SK-N-MC (cell line): ENCODE measurements at regions not wholly inside any gene's neighbourhood (a gene's known extent, or its start where the extent isn't known, plus 50 kb on each side); places are given as distances from the start of the nearest gene placed in this dataset.

Source experiments
- DNase-seq: peaks from one replicate; pipeline ENCODE4 v3.0.0-alpha.2; 2011; ENCODE audit warnings: low read depth, low spot score
- H3K27ac ChIP-seq: fragments of 200-600 bp; sonication (generic); 2 replicates; pipeline ENCODE4 v1.5.1; 2016; ENCODE audit warnings: mixed run types
- H3K36me3 ChIP-seq: fragments of 200-600 bp; sonication (generic); 2 replicates; pipeline ENCODE4 v1.6.1; 2017; ENCODE audit warnings: antibody characterized with exemption, low read length, mixed read lengths; ENCODE audit not compliant: insufficient read depth
- H3K4me3 ChIP-seq: fragments of 200-600 bp; sonication (generic); 2 replicates; pipeline ENCODE4 v1.5.1; 2016
- H3K9ac ChIP-seq: fragments of 200-600 bp; sonication (generic); 2 replicates; pipeline ENCODE4 v1.8.0; 2017; ENCODE audit warnings: mixed run types, mixed read lengths; ENCODE audit not compliant: insufficient read length
- H3K9me3 ChIP-seq: fragments of 200-600 bp; sonication (generic); 2 replicates; pipeline ENCODE4 v1.6.1; 2017; ENCODE audit warnings: low read depth, mild to moderate bottlenecking, antibody characterized with exemption, low read length, moderate library complexity, mixed read lengths
- EZH2 ChIP-seq: fragments of 200-600 bp; sonication (generic); IDR thresholded peaks from one replicate; pipeline ENCODE4 v1.6.1; 2017; ENCODE audit warnings: antibody characterized with exemption
- FOXP2 ChIP-seq: optimal IDR thresholded peaks from 2 replicates; pipeline ENCODE3; 2011; ENCODE audit warnings: mild to moderate bottlenecking, moderate library complexity; ENCODE audit not compliant: insufficient read depth; ENCODE audit errors: extremely low read length, control extremely low read depth
- POLR2AphosphoS5 ChIP-seq: IDR thresholded peaks from 2 replicates; pipeline ENCODE4 v1.6.1; 2012; ENCODE audit warnings: mild to moderate bottlenecking, low read depth, low read length, borderline replicate concordance

DNA sequence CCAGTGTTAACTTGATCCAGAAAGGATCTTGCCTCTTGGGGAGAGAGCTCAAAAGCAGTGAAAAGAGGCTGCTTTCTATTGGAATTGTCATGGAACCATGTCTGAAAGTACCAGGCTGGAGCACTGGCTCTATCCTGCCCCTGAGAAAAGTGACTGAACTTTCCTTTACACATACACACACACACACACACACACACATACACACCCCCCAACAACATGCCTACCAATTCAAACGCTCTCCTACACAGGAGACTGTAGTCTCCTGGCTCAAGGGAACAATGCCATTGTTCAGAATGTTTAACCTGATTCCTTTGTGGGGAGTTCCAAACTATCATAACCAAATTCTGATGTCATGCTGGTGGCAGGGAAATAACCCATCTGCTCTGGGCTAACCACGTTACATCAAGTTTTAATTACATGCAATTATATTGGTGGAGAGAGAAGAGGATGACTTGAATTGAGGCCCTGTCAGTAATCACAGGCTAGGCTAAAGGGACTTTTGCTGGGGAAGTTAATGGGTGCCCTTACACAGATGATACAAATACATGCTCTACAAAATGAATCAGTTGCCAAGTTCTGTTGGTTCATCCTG lies 52.3 kb upstream of the DUSP10 start:
- no peak overlapping the region for H3K9ac ChIP-seq
- DNase-seq, result no peak
- H3K27ac ChIP-seq, result no peak overlapping the region
- TF ChIP-seq EZH2 (no peak), FOXP2 (no peak), POLR2AphosphoS5 (no peak)
- no peaks in the 10 kb centered on the region for H3K36me3 ChIP-seq
- H3K9me3 ChIP-seq, result no peaks in the 10 kb centered on the region
- H3K4me3 ChIP-seq, result no peak overlapping the region

- DNase-seq, result no peak
- Histone ChIP-seq H3K9ac (no peak overlapping the region), H3K36me3 (no peaks in the 10 kb centered on the region), H3K27ac (no peak overlapping the region), H3K9me3 (no peaks in the 10 kb centered on the region), H3K4me3 (no peak overlapping the region)
- TF ChIP-seq FOXP2 (no peak), EZH2 (no peak), POLR2AphosphoS5 (no peak)
Measured at GRCh38 chr1:221793439-221794078, 51.7 kb upstream of the DUSP10 start.

- no peak for DNase-seq
- no peaks in the 10 kb centered on the region for H3K36me3 ChIP-seq
- TF ChIP-seq EZH2 (no peak), POLR2AphosphoS5 (no peak), FOXP2 (no peak)
- H3K27ac ChIP-seq, result no peak overlapping the region
- H3K4me3 ChIP-seq, result no peak overlapping the region
- H3K9me3 ChIP-seq, result no peaks in the 10 kb centered on the region
- no peak overlapping the region for H3K9ac ChIP-seq
Measured at GRCh38 chr1:221791846-221792245, 50.0 kb upstream of the DUSP10 start.
